ENCODE measurements at regions not wholly inside any gene's neighbourhood (a gene's known extent, or its start where the extent isn't known, plus 50 kb on each side); places are given as distances from the start of the nearest gene placed in this dataset.

DNA sequence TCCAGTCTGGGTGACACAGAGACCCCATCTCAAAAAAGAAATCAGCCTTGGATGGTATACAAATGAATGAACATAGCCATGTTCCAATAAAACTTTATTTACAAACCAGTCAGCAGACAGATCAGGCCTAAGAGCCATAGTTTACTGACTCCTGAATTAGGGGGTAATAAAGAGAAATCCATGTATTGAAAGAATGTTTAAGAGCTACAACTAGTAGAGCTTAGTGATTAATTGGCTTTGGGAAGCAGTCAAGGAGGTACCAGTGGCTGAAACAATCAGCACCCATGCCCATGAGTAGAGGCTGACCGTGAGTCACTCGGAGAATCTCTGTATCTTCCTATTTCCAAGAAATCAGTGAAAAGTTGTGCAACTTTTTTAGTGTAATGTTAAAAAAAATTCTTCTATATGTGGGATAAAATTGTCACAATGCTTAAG, 223.6 kb upstream of the RREB1 start:
- Histone ChIP-seq H3K4me2 (replicated peaks; ENCODE audit: extremely low read depth, low read length, poor library complexity, severe bottlenecking) (peak overlapping the region; percentile 28), H3K9me3 (replicated peaks in 1 of 2; ENCODE audit: control insufficient read depth in 1 of 2, insufficient read depth in 1 of 2, low read length in 2 of 2) (peaks cover 0 to 3% of the 10 kb centered on the region in 2 donors), H3K79me2 (ENCODE audit: insufficient read depth, low read length) (peaks cover 36% of the 10 kb centered on the region), H3K4me3 (replicated peaks in 1 of 3; ENCODE audit: low read depth in 2 of 3, low read length in 3 of 3) (peak overlapping the region in 1 of 3 experiments; percentile 28), H3K27ac (ENCODE audit: low read depth in 1 of 2, low read length in 2 of 2) (peak overlapping the region; percentile 95 to 100), H3K27me3 (ENCODE audit: control insufficient read depth in 2 of 2, insufficient read depth in 2 of 2, low read length in 2 of 2) (no peaks in the 10 kb centered on the region), H3K36me3 (replicated peaks in 1 of 2; ENCODE audit: control insufficient read depth in 1 of 2, insufficient read depth in 2 of 2, low read length in 2 of 2) (no peaks in the 10 kb centered on the region), H2AFZ (ENCODE audit: insufficient read depth, low read depth, low read length, poor library complexity, severe bottlenecking) (no peak overlapping the region), H3K9ac (ENCODE audit: insufficient read depth, low read length, poor library complexity, severe bottlenecking) (peak overlapping the region; percentile 93), H3K4me1 (ENCODE audit: control insufficient read depth in 1 of 2, insufficient read depth in 2 of 2, low read length in 2 of 2) (peaks cover 76 to 92% of the 10 kb centered on the region in 2 donors), H4K20me1 (ENCODE audit: insufficient read depth, low read length) (no peaks in the 10 kb centered on the region)
- Mint-ChIP-seq H3K27ac (peak overlapping the region; percentile 96 to 99 (median 99)), H3K4me3 (no peak overlapping the region), H3K9me3 (peaks cover 1 to 12% (median 8%) of the 10 kb centered on the region in 7 donors), H3K36me3 (peaks cover 1 to 5% of the 10 kb centered on the region in 2 donors), H3K4me1 (peaks cover 85% of the 10 kb centered on the region), H3K27me3 (ENCODE audit: low read depth in 3 of 3) (peaks cover 0 to 11% (median 0%) of the 10 kb centered on the region in 3 donors)
- intact Hi-C loops (cut with micrococcal nuclease) = loop anchor here in 1 of 2 donors (10.0 kb wide), 1 partner anchor 69 kb away; no protein-coding TSS in a partner anchor
- DNase-seq = peak; percentile 84 to 96 (median 93)
- WGBS (ENCODE audit: insufficient coverage) = no CpG with 5 or more reads among the region's 2 CpGs
- TF ChIP-seq, protein P1, sequence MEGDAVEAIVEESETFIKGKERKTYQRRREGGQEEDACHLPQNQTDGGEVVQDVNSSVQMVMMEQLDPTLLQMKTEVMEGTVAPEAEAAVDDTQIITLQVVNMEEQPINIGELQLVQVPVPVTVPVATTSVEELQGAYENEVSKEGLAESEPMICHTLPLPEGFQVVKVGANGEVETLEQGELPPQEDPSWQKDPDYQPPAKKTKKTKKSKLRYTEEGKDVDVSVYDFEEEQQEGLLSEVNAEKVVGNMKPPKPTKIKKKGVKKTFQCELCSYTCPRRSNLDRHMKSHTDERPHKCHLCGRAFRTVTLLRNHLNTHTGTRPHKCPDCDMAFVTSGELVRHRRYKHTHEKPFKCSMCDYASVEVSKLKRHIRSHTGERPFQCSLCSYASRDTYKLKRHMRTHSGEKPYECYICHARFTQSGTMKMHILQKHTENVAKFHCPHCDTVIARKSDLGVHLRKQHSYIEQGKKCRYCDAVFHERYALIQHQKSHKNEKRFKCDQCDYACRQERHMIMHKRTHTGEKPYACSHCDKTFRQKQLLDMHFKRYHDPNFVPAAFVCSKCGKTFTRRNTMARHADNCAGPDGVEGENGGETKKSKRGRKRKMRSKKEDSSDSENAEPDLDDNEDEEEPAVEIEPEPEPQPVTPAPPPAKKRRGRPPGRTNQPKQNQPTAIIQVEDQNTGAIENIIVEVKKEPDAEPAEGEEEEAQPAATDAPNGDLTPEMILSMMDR (IDR thresholded peaks at IDR 0.05) = no peak

DNA sequence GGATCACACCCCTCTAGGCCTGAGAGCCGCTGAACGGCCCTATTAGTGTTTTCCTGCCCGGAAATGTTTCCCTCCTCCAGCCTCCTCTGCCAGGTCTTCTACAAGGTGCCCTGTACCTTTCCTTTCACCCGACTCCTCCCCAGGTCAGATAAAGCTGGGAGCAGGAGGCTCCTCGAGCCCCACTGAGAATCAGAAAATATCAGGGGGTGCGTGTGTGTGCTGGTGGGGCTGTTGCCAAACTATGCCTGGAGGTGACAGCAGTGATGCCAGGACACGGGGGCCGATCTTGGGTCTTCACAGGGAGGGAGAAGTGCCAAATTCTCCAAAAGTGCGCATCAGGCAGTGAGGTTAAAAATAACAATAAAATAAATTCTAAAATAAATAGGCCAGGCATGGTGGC, 222.8 kb upstream of the RREB1 start:
- intact Hi-C loops (cut with micrococcal nuclease) = loop anchor here in 1 of 2 donors (10.0 kb wide), 1 partner anchor 70 kb away; no protein-coding TSS in a partner anchor
- H3K9me3 ChIP-seq (replicated peaks in 1 of 2; ENCODE audit: control insufficient read depth in 1 of 2, insufficient read depth in 1 of 2, low read length in 2 of 2) = peaks cover 0 to 3% of the 10 kb centered on the region in 2 donors

More for the DNA sequence above, 222.8 kb upstream of the RREB1 start:
- Mint-ChIP-seq H3K27ac (peak overlapping the region; percentile 96 to 99 (median 99)), H3K4me1 (peaks cover 85% of the 10 kb centered on the region), H3K4me3 (no peak overlapping the region), H3K27me3 (ENCODE audit: low read depth in 3 of 3) (peaks cover 0 to 7% (median 0%) of the 10 kb centered on the region in 3 donors), H3K36me3 (peaks cover 0 to 5% of the 10 kb centered on the region in 2 donors), H3K9me3 (peaks cover 0 to 9% (median 7%) of the 10 kb centered on the region in 7 donors)
- WGBS (ENCODE audit: insufficient coverage) = 94% methylated on average over 3 of the region's 9 CpGs
- peaks cover 78 to 92% of the 10 kb centered on the region in 2 donors for H3K4me1 ChIP-seq (ENCODE audit: control insufficient read depth in 1 of 2, insufficient read depth in 2 of 2, low read length in 2 of 2)
- H2AFZ ChIP-seq (ENCODE audit: insufficient read depth, low read depth, low read length, poor library complexity, severe bottlenecking) = no peak overlapping the region
- no peaks in the 10 kb centered on the region for H3K36me3 ChIP-seq (replicated peaks in 1 of 2; ENCODE audit: control insufficient read depth in 1 of 2, insufficient read depth in 2 of 2, low read length in 2 of 2)
- peak overlapping the region; percentile 93 for H3K9ac ChIP-seq (ENCODE audit: insufficient read depth, low read length, poor library complexity, severe bottlenecking)
- TF ChIP-seq, protein P1 (IDR thresholded peaks at IDR 0.05) = no peak
- H3K27me3 ChIP-seq (ENCODE audit: control insufficient read depth in 2 of 2, insufficient read depth in 2 of 2, low read length in 2 of 2) = no peaks in the 10 kb centered on the region
- peaks cover 41% of the 10 kb centered on the region for H3K79me2 ChIP-seq (ENCODE audit: insufficient read depth, low read length)
- DNase-seq = no peak
- peak overlapping the region; percentile 95 to 100 for H3K27ac ChIP-seq (ENCODE audit: low read depth in 1 of 2, low read length in 2 of 2)
- H3K4me2 ChIP-seq (replicated peaks; ENCODE audit: extremely low read depth, low read length, poor library complexity, severe bottlenecking) = peak overlapping the region; percentile 28
- H3K4me3 ChIP-seq (replicated peaks in 1 of 3; ENCODE audit: low read depth in 2 of 3, low read length in 3 of 3) = peak overlapping the region in 1 of 3 experiments; percentile 28
- H4K20me1 ChIP-seq (ENCODE audit: insufficient read depth, low read length) = no peaks in the 10 kb centered on the region

All from CD14-positive monocyte (primary cell).